Ishikawa (cell line): ENCODE measurements at regions not wholly inside any gene's neighbourhood (a gene's known extent, or its start where the extent isn't known, plus 50 kb on each side); places are given as distances from the start of the nearest gene placed in this dataset.

ENCODE experiments used
- CEBPB ChIP-seq: IDR thresholded peaks from 2 replicates; pipeline ENCODE4 v1.6.1; 2012
- CREB1 ChIP-seq: IDR thresholded peaks from 2 replicates; pipeline ENCODE4 v1.6.1; 2012; ENCODE audit warnings: low read depth
- EP300 ChIP-seq: IDR thresholded peaks from 2 replicates; pipeline ENCODE4 v1.6.1; 2012; ENCODE audit warnings: borderline replicate concordance
- FOXM1 ChIP-seq: IDR thresholded peaks from 2 replicates; pipeline ENCODE4 v1.6.1; 2012; ENCODE audit warnings: low read depth, borderline replicate concordance
- MAX ChIP-seq: IDR thresholded peaks from 2 replicates; pipeline ENCODE4 v1.6.1; 2012
- NFIC ChIP-seq: IDR thresholded peaks from 2 replicates; pipeline ENCODE4 v1.6.1; 2012
- TCF12 ChIP-seq: IDR thresholded peaks from 2 replicates; pipeline ENCODE4 v1.6.1; 2012; ENCODE audit warnings: low read depth
- TEAD4 ChIP-seq: IDR thresholded peaks from 2 replicates; pipeline ENCODE4 v1.6.1; 2012
- USF1 ChIP-seq: IDR thresholded peaks from 2 replicates; pipeline ENCODE4 v1.6.1; 2012

GRCh38 chr7:84324136-84324630 is 129.6 kb upstream of the SEMA3A start:
- TF ChIP-seq EP300, result no peak
- TF ChIP-seq NFIC, result no peak
- no peak for TF ChIP-seq FOXM1
- no peak for TF ChIP-seq CREB1
- TF ChIP-seq MAX, result no peak
- no peak for TF ChIP-seq CEBPB
- TF ChIP-seq TCF12, result no peak
- TF ChIP-seq USF1, result no peak
- no peak for TF ChIP-seq TEAD4
